RWPE1 (cell line): ENCODE measurements at regions not wholly inside any gene's neighbourhood (a gene's known extent, or its start where the extent isn't known, plus 50 kb on each side); places are given as distances from the start of the nearest gene placed in this dataset.
"Not testable (repeated sequence)": the region's sequence is repeated elsewhere in the genome, so short reads cannot be mapped to it uniquely, and the experiment has no call there.

ENCODE experiments used
- CTCF ChIA-PET: fragments of 350-600 bp; sonication (Branson Sonifier 250); formaldehyde crosslinking; extraction: SDS; loops from one replicate; lab custom pipeline; 2021; lab: Yijun Ruan, JAX
- POLR2A ChIA-PET: fragments of 400-600 bp; formaldehyde crosslinking; extraction: SDS; loops from one replicate; lab custom pipeline; 2020; ENCODE audit warnings: antibody characterized with exemption; ENCODE audit not compliant: low non-redundant PET; lab: Yijun Ruan, JAX
- DNase-seq: peaks from one replicate; pipeline ENCODE4 v3.0.0; 2012; ENCODE audit warnings: low spot score
- H3K27ac ChIP-seq: fragments of 450-650 bp; 2 replicates; pipeline ENCODE4 v1.5.1; 2017
- CTCF ChIP-seq: fragments of 450-650 bp; conservative IDR thresholded peaks from 2 replicates; pipeline ENCODE4 v1.5.1; 2017; ENCODE audit warnings: low read depth, mild to moderate bottlenecking

DNA sequence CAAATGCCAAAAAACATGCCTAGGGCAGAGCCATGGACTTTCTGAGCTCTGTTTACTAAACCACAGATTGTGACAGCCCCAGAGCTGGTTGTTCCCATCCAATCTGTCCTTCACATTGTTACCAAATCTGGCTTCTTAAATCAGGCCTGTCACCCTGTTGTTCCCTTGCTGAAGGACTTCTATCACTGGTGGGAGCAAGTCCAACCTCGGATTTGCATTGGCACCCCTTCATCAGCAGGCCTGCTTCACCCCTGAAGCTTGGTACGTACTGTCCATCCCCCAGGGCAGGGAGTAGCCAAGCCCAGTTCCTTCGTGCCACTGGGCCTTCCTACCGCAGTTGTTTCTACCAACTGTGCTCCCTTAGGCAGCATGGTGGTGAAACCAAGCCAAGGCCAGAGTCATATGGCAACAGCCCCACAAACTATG is 357.3 kb upstream of the JARID2 start:
- H3K27ac ChIP-seq, result no peak overlapping the region
- CTCF ChIA-PET, result no interaction called here
- TF ChIP-seq CTCF, result no peak
- POLR2A ChIA-PET, result no interaction called here
- no peak for DNase-seq

GRCh38 chr6:14889188-14889587 is 356.7 kb upstream of the JARID2 start:
- H3K27ac ChIP-seq, result no peak overlapping the region
- POLR2A ChIA-PET, result no interaction called here
- CTCF ChIA-PET, result no interaction called here
- TF ChIP-seq CTCF, result no peak
- DNase-seq, result no peak

DNA sequence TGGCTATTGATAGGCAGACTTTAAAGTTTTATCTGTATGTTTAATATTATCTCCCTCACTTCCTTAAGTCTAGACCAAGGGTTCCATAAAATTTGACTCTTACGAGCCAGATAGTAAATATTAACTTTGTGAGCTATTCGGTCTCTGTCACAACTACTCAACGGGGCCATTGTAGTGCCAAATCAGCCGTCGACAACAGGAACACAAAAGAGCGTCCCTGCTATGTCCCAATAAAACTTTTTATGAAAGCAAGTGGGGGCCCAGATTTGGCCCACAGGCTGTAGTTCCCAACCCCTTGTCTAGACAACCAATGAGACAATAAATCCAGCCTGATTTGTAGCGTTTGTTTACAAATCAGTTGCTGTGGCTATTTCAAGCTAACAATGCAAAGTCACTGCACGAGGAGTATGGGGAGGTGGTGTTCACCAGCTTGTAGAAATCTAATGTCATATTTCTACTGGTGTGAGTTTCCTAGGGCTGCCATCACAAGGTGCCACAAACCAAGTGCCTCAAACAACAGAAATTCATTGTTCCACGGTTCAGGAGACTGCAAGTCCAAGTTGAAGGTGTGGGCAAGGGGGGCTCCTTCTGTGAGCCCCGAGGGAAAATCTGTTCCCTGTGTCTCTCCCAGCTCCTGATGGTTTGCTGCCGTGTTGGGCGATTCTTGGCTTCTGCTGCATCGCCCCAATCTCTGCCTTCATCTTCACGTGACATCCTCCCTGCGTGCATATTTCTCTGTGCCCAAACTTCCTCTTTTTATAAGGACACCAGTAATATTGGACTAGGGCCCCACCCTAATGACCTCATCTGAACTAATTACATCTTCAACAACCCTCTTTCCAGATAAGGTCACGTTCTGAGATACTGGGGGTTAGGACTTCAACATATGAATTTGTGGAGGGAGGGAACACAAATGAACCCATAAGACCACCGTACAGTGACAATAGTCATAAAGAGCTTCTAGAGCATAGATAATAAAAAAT is 356.0 kb upstream of the JARID2 start:
- POLR2A ChIA-PET, result no interaction called here
- no peak overlapping the region for H3K27ac ChIP-seq
- TF ChIP-seq CTCF, result no peak
- DNase-seq, result no peak
- CTCF ChIA-PET, result no interaction called here

DNA sequence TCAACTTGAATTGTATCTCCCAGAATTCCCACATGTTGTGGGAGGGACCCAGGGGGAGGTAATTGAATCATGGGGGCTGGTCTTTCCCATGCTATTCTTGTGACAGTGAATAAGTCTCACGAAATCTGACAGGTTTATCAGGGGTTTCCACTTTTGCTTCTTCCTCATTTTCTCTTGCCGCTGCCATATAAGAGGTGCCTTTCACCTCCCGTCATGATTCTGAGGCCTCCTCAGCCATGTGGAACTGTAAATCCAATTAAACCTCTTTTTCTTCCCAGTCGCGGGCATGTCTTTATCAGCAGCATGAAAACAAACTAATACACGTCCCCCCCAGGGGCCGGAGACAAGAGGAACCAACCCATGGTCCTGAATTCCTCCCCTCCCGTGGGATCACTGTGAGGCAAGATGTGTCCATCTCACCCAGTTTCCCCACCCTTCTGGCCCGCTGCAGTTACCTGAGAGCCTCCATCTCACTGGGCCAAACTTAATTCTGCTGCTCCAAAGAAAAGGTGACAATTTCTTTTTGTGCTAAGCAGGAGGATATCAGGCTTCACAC is 354.0 kb upstream of the JARID2 start:
- H3K27ac ChIP-seq, POLR2A ChIA-PET, CTCF ChIA-PET, DNase-seq: not testable (repeated sequence)

DNA sequence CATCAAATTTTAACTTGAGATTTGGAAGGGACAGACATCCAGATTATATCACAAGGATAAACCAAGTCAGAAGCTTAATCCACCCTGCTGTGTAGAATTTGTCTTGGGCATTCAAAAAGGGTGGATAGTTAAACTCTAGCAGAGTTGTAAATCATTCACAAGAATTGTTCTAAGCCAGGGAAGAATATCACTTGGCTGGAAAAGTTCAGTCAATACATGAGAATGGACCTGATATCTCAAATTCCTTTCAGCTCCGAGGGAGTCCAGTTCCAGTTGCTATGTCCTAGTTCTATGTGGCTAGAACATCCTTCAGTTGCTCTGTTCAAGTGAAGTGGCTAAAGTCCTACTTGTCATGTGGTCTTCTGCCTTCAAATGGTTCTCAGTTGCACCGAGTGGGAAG is 351.8 kb upstream of the JARID2 start:
- no peak for DNase-seq
- ChIA-PET POLR2A (no interaction called here), CTCF (no interaction called here)
- H3K27ac ChIP-seq, result no peak overlapping the region
- TF ChIP-seq CTCF, result no peak

DNA sequence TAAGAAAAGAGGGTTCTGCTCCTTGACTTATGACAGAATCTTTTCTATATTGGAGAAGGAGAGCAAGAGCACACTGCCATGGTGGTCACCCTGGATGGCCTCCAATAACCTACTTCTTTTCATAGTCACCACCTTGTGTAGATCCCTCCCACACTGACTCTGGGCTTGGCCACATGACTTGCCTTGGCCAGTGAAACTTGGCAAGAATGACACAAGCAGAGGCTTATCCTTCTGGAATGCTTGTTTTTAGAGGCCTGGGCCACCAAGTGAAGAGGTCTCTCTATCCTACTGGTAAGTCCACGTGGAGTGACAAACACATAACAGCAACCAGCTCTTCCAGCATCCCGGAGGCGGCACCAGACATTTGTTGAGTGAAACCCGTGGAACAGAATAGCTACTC is 349.4 kb upstream of the JARID2 start:
- DNase-seq, result no peak
- H3K27ac ChIP-seq, result no peak overlapping the region
- ChIA-PET CTCF (no interaction called here), POLR2A (no interaction called here)
- TF ChIP-seq CTCF, result no peak

GRCh38 chr6:14897831-14898230 is 348.0 kb upstream of the JARID2 start:
- CTCF ChIA-PET, result no interaction called here
- POLR2A ChIA-PET, result no interaction called here
- H3K27ac ChIP-seq, result no peak overlapping the region
- TF ChIP-seq CTCF, result no peak
- no peak for DNase-seq

DNA sequence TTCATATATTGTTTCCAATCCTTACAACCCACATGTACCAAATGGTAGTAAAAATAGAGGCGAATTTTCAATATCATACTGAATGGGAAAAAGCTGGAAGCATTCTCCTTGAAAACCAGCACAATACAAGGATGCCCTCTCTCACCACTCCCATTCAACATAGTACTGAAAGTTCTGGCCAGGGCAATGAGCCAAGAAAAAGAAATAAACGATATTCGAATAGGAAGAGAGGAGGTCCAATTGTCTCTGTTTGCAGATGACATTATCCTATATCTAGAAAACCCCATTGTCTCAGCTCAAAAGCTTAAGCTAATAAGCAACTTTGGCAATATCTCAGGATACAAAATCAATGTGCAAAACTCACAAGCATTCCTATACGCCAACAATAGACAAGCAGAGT is 346.4 kb upstream of the JARID2 start:
- DNase-seq, CTCF ChIA-PET, H3K27ac ChIP-seq, POLR2A ChIA-PET: not testable (repeated sequence)
